Chondrocyte (in vitro differentiated cells): ENCODE measurements at regions not wholly inside any gene's neighbourhood (a gene's known extent, or its start where the extent isn't known, plus 50 kb on each side); places are given as distances from the start of the nearest gene placed in this dataset.

Experiments used
- DNase-seq: peaks from one replicate; pipeline ENCODE4 v3.0.0; 2021; ENCODE audit warnings: mixed read lengths, low spot score
- H3K27ac Mint-ChIP-seq: one replicate; pipeline ENCODE4 v1.8.0; 2021; ENCODE audit warnings: mild to moderate bottlenecking, moderate library complexity, mixed read lengths; ENCODE audit not compliant: unreplicated experiment
- H3K27me3 Mint-ChIP-seq: 2 replicates; pipeline ENCODE4 v1.8.0; 2021; ENCODE audit warnings: low read depth, mixed read lengths
- H3K36me3 Mint-ChIP-seq: 2 replicates; pipeline ENCODE4 v1.8.0; 2021; ENCODE audit warnings: low read depth, mixed read lengths
- H3K4me1 Mint-ChIP-seq: 2 replicates; pipeline ENCODE4 v1.8.0; 2021; ENCODE audit warnings: low read depth, mild to moderate bottlenecking, mixed read lengths
- H3K4me3 Mint-ChIP-seq: one replicate; pipeline ENCODE4 v1.8.0; 2021; ENCODE audit warnings: mild to moderate bottlenecking, moderate library complexity, mixed read lengths; ENCODE audit not compliant: unreplicated experiment
- H3K9me3 Mint-ChIP-seq: 2 replicates; pipeline ENCODE4 v1.8.0; 2021; ENCODE audit warnings: low read depth, mixed read lengths
- CTCF ChIP-seq: fragments of 200-600 bp; sonication (generic); IDR thresholded peaks from 2 replicates; pipeline ENCODE4 v1.5.0; 2021; ENCODE audit warnings: antibody characterized with exemption, mild to moderate bottlenecking, moderate library complexity

GRCh38 chr14:34119107-34119858 lies 168.4 kb upstream of the EGLN3 start:
- H3K36me3 Mint-ChIP-seq, result peaks cover 3% of the 10 kb centered on the region

GRCh38 chr14:34113991-34114390 lies 163.1 kb upstream of the EGLN3 start:
- DNase-seq, result no peak
- Mint-ChIP-seq H3K27ac (no peak overlapping the region), H3K4me3 (no peak overlapping the region), H3K36me3 (peaks cover 3% of the 10 kb centered on the region), H3K9me3 (peaks cover 11% of the 10 kb centered on the region), H3K27me3 (no peaks in the 10 kb centered on the region), H3K4me1 (peaks cover 19% of the 10 kb centered on the region)
- TF ChIP-seq CTCF, result no peak

More at GRCh38 chr14:34119107-34119858, 168.4 kb upstream of the EGLN3 start:
- H3K4me3 Mint-ChIP-seq, result no peak overlapping the region
- H3K4me1 Mint-ChIP-seq, result no peaks in the 10 kb centered on the region
- H3K9me3 Mint-ChIP-seq, result peaks cover 11% of the 10 kb centered on the region
- no peak for DNase-seq
- H3K27me3 Mint-ChIP-seq, result peaks cover 13% of the 10 kb centered on the region
- no peak for TF ChIP-seq CTCF
- no peak overlapping the region for H3K27ac Mint-ChIP-seq

- H3K4me3 Mint-ChIP-seq, result peak overlapping the region; percentile 33
- peak overlapping the region; percentile 41 for H3K27ac Mint-ChIP-seq
- TF ChIP-seq CTCF, result no peak
- peaks cover 11% of the 10 kb centered on the region for H3K9me3 Mint-ChIP-seq
- H3K36me3 Mint-ChIP-seq, result peaks cover 3% of the 10 kb centered on the region
- no peaks in the 10 kb centered on the region for H3K27me3 Mint-ChIP-seq
- no peak for DNase-seq
- H3K4me1 Mint-ChIP-seq, result peaks cover 19% of the 10 kb centered on the region
Observed at GRCh38 chr14:34113005-34113511, 162.2 kb upstream of the EGLN3 start.

- no peak for DNase-seq
- H3K27ac Mint-ChIP-seq, result no peak overlapping the region
- no peaks in the 10 kb centered on the region for H3K27me3 Mint-ChIP-seq
- TF ChIP-seq CTCF, result peak; percentile 28
- H3K36me3 Mint-ChIP-seq, result peaks cover 3% of the 10 kb centered on the region
- peaks cover 9% of the 10 kb centered on the region for H3K9me3 Mint-ChIP-seq
- H3K4me3 Mint-ChIP-seq, result no peak overlapping the region
- peaks cover 19% of the 10 kb centered on the region for H3K4me1 Mint-ChIP-seq
Observed at GRCh38 chr14:34111953-34112352, 161.1 kb upstream of the EGLN3 start.

- peaks cover 3% of the 10 kb centered on the region for H3K36me3 Mint-ChIP-seq
- no peak for DNase-seq
- no peak overlapping the region for H3K27ac Mint-ChIP-seq
- no peak for TF ChIP-seq CTCF
- peaks cover 19% of the 10 kb centered on the region for H3K4me1 Mint-ChIP-seq
- H3K4me3 Mint-ChIP-seq, result no peak overlapping the region
- H3K27me3 Mint-ChIP-seq, result no peaks in the 10 kb centered on the region
- peaks cover 6% of the 10 kb centered on the region for H3K9me3 Mint-ChIP-seq
Observed at GRCh38 chr14:34111505-34111904, 160.6 kb upstream of the EGLN3 start.
